H1 (cell line): ENCODE measurements at regions not wholly inside any gene's neighbourhood (a gene's known extent, or its start where the extent isn't known, plus 50 kb on each side); places are given as distances from the start of the nearest gene placed in this dataset.

Experiments
- CTCF ChIA-PET: fragments of 300-600 bp; sonication (Branson Sonifier 250); formaldehyde crosslinking; loops from one replicate; lab custom pipeline; 2021; ENCODE audit not compliant: partially characterized antibody; lab: Charles Lee
- POLR2A ChIA-PET: fragments of 300-600 bp; sonication (Branson Sonifier 250); formaldehyde crosslinking; loops from one replicate; lab custom pipeline; 2021; ENCODE audit warnings: inconsistent platforms; ENCODE audit not compliant: partially characterized antibody; lab: Charles Lee
- DNase-seq, 2 experiments: peaks; one replicate each; pipeline versions ENCODE4 v3.0.0 to v3.0.0-alpha.2; 2010 to 2022; ENCODE audit warnings: low spot score in 2 of 2, low read depth in 1 of 2, mixed read lengths in 1 of 2
- FAIRE-seq: peaks from 2 replicates; lab custom pipeline; 2011; peaks lifted over from hg19 to GRCh38; lab: Jason Lieb, UNC
- H2AFZ ChIP-seq: 2 replicates; pipeline ENCODE4 v1.8.1; 2012; ENCODE audit warnings: low read length, inconsistent platforms
- H2AK5ac ChIP-seq: 2 replicates; pipeline ENCODE4 v1.6.1; 2013; ENCODE audit warnings: low read depth, low read length
- H2BK120ac ChIP-seq: replicated peaks from 2 replicates; pipeline ENCODE3; 2013; ENCODE audit warnings: low read depth, low read length, inconsistent platforms
- H2BK12ac ChIP-seq: 2 replicates; pipeline ENCODE4 v1.6.1; 2013; ENCODE audit warnings: low read depth, low read length
- H2BK15ac ChIP-seq: 2 replicates; pipeline ENCODE4 v1.6.1; 2013; ENCODE audit warnings: low read length
- H2BK20ac ChIP-seq: 2 replicates; pipeline ENCODE4 v1.6.1; 2013; ENCODE audit warnings: low read length
- H2BK5ac ChIP-seq: 2 replicates; pipeline ENCODE4 v1.6.1; 2013; ENCODE audit warnings: low read depth, low read length
- H3K14ac ChIP-seq: 2 replicates; pipeline ENCODE4 v1.6.1; 2013; ENCODE audit warnings: inconsistent platforms; ENCODE audit not compliant: insufficient read length
- H3K18ac ChIP-seq: 2 replicates; pipeline ENCODE4 v1.6.1; 2013; ENCODE audit warnings: low read length; ENCODE audit errors: extremely low read depth
- H3K23ac ChIP-seq: 2 replicates; pipeline ENCODE4 v1.6.1; 2013; ENCODE audit warnings: inconsistent platforms; ENCODE audit not compliant: insufficient read length
- H3K23me2 ChIP-seq: 2 replicates; pipeline ENCODE4 v1.6.1; 2013; ENCODE audit warnings: low read depth, low read length
- H3K27ac ChIP-seq: 2 replicates; pipeline ENCODE4 v1.6.1; 2011; ENCODE audit warnings: low read depth, low read length, inconsistent platforms
- H3K27me3 ChIP-seq, 4 experiments: replicated peaks in 1 of 4; 1 replicate in 1 of 4; 2 replicates in 3 of 4; pipeline versions ENCODE4 v1.6.1 to v1.8.1; 2011 to 2013; ENCODE audit warnings: low read length in 3 of 4, mild to moderate bottlenecking in 3 of 4, inconsistent platforms in 2 of 4, mixed read lengths in 2 of 4, moderate library complexity in 1 of 4; ENCODE audit not compliant: control insufficient read depth in 3 of 4, insufficient read depth in 3 of 4; ENCODE audit errors: extremely low read depth in 1 of 4
- H3K36me3 ChIP-seq, 4 experiments: 2 replicates each; pipeline versions ENCODE4 v1.6.1 to v1.8.1; 2011 to 2013; ENCODE audit warnings: mild to moderate bottlenecking in 4 of 4, low read length in 3 of 4, moderate library complexity in 2 of 4, control low read depth in 1 of 4, inconsistent platforms in 1 of 4; ENCODE audit not compliant: insufficient read depth in 4 of 4, control insufficient read depth in 2 of 4
- H3K4ac ChIP-seq: replicated peaks from 2 replicates; pipeline ENCODE3; 2013; ENCODE audit warnings: low read length, low read depth, mixed read lengths, inconsistent platforms; ENCODE audit not compliant: insufficient read length
- H3K4me1 ChIP-seq, 4 experiments: replicated peaks in 1 of 4; 1 replicate in 1 of 4; 2 replicates in 3 of 4; pipeline versions ENCODE4 v1.6.1 to v1.8.1; 2011 to 2013; ENCODE audit warnings: low read length in 3 of 4, inconsistent platforms in 2 of 4, mixed read lengths in 1 of 4; ENCODE audit not compliant: insufficient read depth in 4 of 4, control insufficient read depth in 3 of 4
- H3K4me2 ChIP-seq, 2 experiments: 2 replicates each; pipeline versions ENCODE4 v1.6.1 to v1.8.1; 2011 to 2013; ENCODE audit warnings: low read depth in 2 of 2, low read length in 2 of 2, control low read depth in 1 of 2, inconsistent platforms in 1 of 2, mild to moderate bottlenecking in 1 of 2; ENCODE audit not compliant: insufficient read depth in 1 of 2
- H3K4me3 ChIP-seq, 4 experiments: fragments of 200-600, 300-600 bp in 1 of 4; sonication (generic), shearing (Covaris generic), sonication (Bioruptor Twin) in 1 of 4; 2 replicates each; pipeline versions ENCODE4 v1.5.1 to v1.8.1; 2011 to 2016; ENCODE audit warnings: low read length in 4 of 4, low read depth in 3 of 4, control low read depth in 2 of 4, inconsistent platforms in 2 of 4, mild to moderate bottlenecking in 2 of 4, mixed read lengths in 1 of 4, moderate library complexity in 1 of 4; ENCODE audit not compliant: insufficient read depth in 2 of 4; ENCODE audit errors: extremely low read depth in 1 of 4
- H3K56ac ChIP-seq: replicated peaks from 2 replicates; pipeline ENCODE3; 2013; ENCODE audit warnings: low read depth, mild to moderate bottlenecking, mixed read lengths, low read length, inconsistent platforms; ENCODE audit not compliant: insufficient read length
- H3K79me1 ChIP-seq: 2 replicates; pipeline ENCODE4 v1.6.1; 2013; ENCODE audit warnings: low read depth, low read length, control low read depth
- H3K79me2 ChIP-seq, 2 experiments: 2 replicates each; pipeline versions ENCODE4 v1.6.1 to v1.8.1; 2012 to 2013; ENCODE audit warnings: low read length in 2 of 2, mild to moderate bottlenecking in 2 of 2, inconsistent platforms in 1 of 2; ENCODE audit not compliant: insufficient read depth in 2 of 2, control insufficient read depth in 1 of 2
- H3K9ac ChIP-seq, 4 experiments: replicated peaks in 1 of 4; 1 replicate in 1 of 4; 2 replicates in 3 of 4; pipeline versions ENCODE4 v1.6.1 to v1.8.1; 2011 to 2013; ENCODE audit warnings: low read depth in 3 of 4, low read length in 3 of 4, control low read depth in 2 of 4, mild to moderate bottlenecking in 2 of 4, moderate library complexity in 2 of 4, inconsistent platforms in 1 of 4; ENCODE audit errors: extremely low read depth in 1 of 4
- H3K9me3 ChIP-seq, 2 experiments: 2 replicates each; pipeline versions ENCODE4 v1.6.1 to v1.8.1; 2012 to 2013; ENCODE audit warnings: mild to moderate bottlenecking in 2 of 2, moderate library complexity in 2 of 2, control low read depth in 1 of 2, inconsistent platforms in 1 of 2, low read depth in 1 of 2, low read length in 1 of 2, mixed read lengths in 1 of 2; ENCODE audit not compliant: insufficient read depth in 2 of 2
- H4K20me1 ChIP-seq, 2 experiments: replicated peaks in 1 of 2; 2 replicates each; pipeline versions ENCODE3 to v1.8.1; 2011 to 2013; ENCODE audit warnings: inconsistent platforms in 2 of 2, low read length in 2 of 2, mild to moderate bottlenecking in 1 of 2; ENCODE audit not compliant: insufficient read depth in 2 of 2, control insufficient read depth in 1 of 2
- H4K5ac ChIP-seq: 2 replicates; pipeline ENCODE4 v1.6.1; 2013; ENCODE audit warnings: low read length, low read depth, mixed read lengths, inconsistent platforms; ENCODE audit not compliant: insufficient read length
- H4K8ac ChIP-seq: 2 replicates; pipeline ENCODE4 v1.8.0; 2013; ENCODE audit warnings: mild to moderate bottlenecking, moderate library complexity, low read length, inconsistent platforms; ENCODE audit not compliant: insufficient read depth; ENCODE audit errors: extremely low read depth
- H4K91ac ChIP-seq: replicated peaks from 2 replicates; pipeline ENCODE3; 2013; ENCODE audit warnings: low read length, mixed read lengths, inconsistent platforms; ENCODE audit not compliant: insufficient read length
- ATF2 ChIP-seq: IDR thresholded peaks from 2 replicates; pipeline ENCODE4 v1.6.1; 2012; ENCODE audit warnings: low read length, inconsistent platforms
- BCL11A ChIP-seq, 2 experiments: IDR thresholded peaks; one replicate each; pipeline ENCODE4 v1.6.1; 2011; ENCODE audit warnings: low read depth in 2 of 2, low read length in 2 of 2, mild to moderate bottlenecking in 2 of 2
- CEBPB ChIP-seq: IDR thresholded peaks from 2 replicates; pipeline ENCODE4 v1.6.1; 2012; ENCODE audit warnings: low read depth, low read length
- CREB1 ChIP-seq: IDR thresholded peaks from 2 replicates; pipeline ENCODE4 v1.6.1; 2012; ENCODE audit warnings: inconsistent platforms
- GABPA ChIP-seq: IDR thresholded peaks from 2 replicates; pipeline ENCODE4 v1.6.1; 2011; ENCODE audit warnings: mild to moderate bottlenecking, low read length, moderate library complexity, borderline replicate concordance; ENCODE audit not compliant: insufficient read depth
- JUND ChIP-seq: IDR thresholded peaks from 2 replicates; pipeline ENCODE4 v1.6.1; 2011; ENCODE audit warnings: mild to moderate bottlenecking, improper control_type of control experiment, low read length
- NRF1 ChIP-seq: IDR thresholded peaks from 2 replicates; pipeline ENCODE4 v1.6.1; 2011; ENCODE audit warnings: mild to moderate bottlenecking, low read depth, low read length, improper control_type of control experiment
- RXRA ChIP-seq: IDR thresholded peaks from 2 replicates; pipeline ENCODE4 v1.6.1; 2011; ENCODE audit warnings: low read depth, mild to moderate bottlenecking, low read length, moderate library complexity; ENCODE audit not compliant: insufficient read depth
- SIN3A ChIP-seq, 2 experiments: IDR thresholded peaks in 1 of 2; conservative IDR thresholded peaks in 1 of 2; 2 replicates each; pipeline ENCODE4 v1.6.1; 2011 to 2012; ENCODE audit warnings: low read length in 2 of 2, improper control_type of control experiment in 1 of 2, low read depth in 1 of 2, mild to moderate bottlenecking in 1 of 2
- SIRT6 ChIP-seq: IDR thresholded peaks from one replicate; pipeline ENCODE4 v1.7.1; 2012; ENCODE audit warnings: low read length, inconsistent platforms
- ZNF274 ChIP-seq: IDR thresholded peaks from 2 replicates; pipeline ENCODE4 v1.7.0; 2012; ENCODE audit warnings: low read length, borderline replicate concordance; ENCODE audit errors: extremely low read depth
- WGBS, 2 experiments: shearing (Covaris generic) in 1 of 2; methylation state at CpG; one replicate each; pipeline versions ENCODE4 v1.1.6 to v1.1.7; 2013 to 2015; ENCODE audit warnings: low lambda C conversion rate in 2 of 2, mixed read lengths in 2 of 2, inconsistent platforms in 1 of 2, low coverage in 1 of 2, missing lambda C conversion rate in 1 of 2; ENCODE audit not compliant: insufficient replicate concordance in 2 of 2, insufficient coverage in 1 of 2, insufficient read length in 1 of 2; ENCODE audit errors: extremely low coverage in 1 of 2, missing lambda C conversion rate in 1 of 2; 5-methylcytosine and 5-hydroxymethylcytosine counted together
- TF ChIP-seq, protein P1 (sequence below): IDR thresholded peaks from 2 replicates; pipeline ENCODE4 v1.6.1; 2011; ENCODE audit warnings: low read length, improper control_type of control experiment
- TF ChIP-seq, protein P2 (sequence below): IDR thresholded peaks from 2 replicates; pipeline ENCODE4 v1.6.1; 2012; ENCODE audit warnings: inconsistent platforms

DNA sequence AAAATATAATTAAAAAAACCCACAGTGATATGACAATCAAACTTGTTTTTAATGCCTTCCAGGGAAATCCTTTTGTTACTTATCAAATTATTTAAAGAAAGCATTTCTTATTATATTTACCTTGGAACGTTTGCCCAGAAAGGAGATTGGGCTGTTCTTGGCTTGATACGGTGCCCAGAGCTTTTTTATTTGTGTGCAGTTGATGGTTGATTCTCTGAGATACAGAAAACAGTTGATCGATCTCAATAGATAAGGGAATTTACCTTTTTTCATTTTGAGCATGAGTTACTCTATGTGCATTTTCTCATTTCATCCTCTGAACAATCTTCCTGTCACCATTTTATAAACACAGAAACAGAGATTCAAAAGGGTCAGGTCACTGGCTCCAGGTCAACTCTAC is 72.5 kb upstream of the NEDD9 start:
- H3K9me3 ChIP-seq = no peaks in the 10 kb centered on the region
- no peak overlapping the region for H2BK5ac ChIP-seq
- H3K27ac ChIP-seq = no peak overlapping the region
- no peak overlapping the region for H3K9ac ChIP-seq
- H4K8ac ChIP-seq = no peak overlapping the region
- no peak overlapping the region for H2BK15ac ChIP-seq
- CTCF ChIA-PET = no interaction called here
- no peak overlapping the region for H4K91ac ChIP-seq
- no peaks in the 10 kb centered on the region for H3K36me3 ChIP-seq
- FAIRE-seq (no peak), DNase-seq (no peak)
- H3K4me3 ChIP-seq = no peak overlapping the region
- H3K56ac ChIP-seq = no peak overlapping the region
- no peak overlapping the region for H2BK20ac ChIP-seq
- POLR2A ChIA-PET = no interaction called here
- no peak overlapping the region for H4K5ac ChIP-seq
- H3K18ac ChIP-seq = no peak overlapping the region
- no peaks in the 10 kb centered on the region for H3K23me2 ChIP-seq
- no peak overlapping the region for H2AK5ac ChIP-seq
- H3K4me1 ChIP-seq = no peaks in the 10 kb centered on the region
- no peaks in the 10 kb centered on the region for H3K79me1 ChIP-seq
- H2BK120ac ChIP-seq = no peak overlapping the region
- no peaks in the 10 kb centered on the region for H3K79me2 ChIP-seq
- H3K4ac ChIP-seq = no peak overlapping the region
- H3K23ac ChIP-seq = no peak overlapping the region
- no peak overlapping the region for H3K4me2 ChIP-seq
- no peak overlapping the region for H2AFZ ChIP-seq
- no peak overlapping the region for H2BK12ac ChIP-seq
- 88% methylated on average over 3 of the region's 3 CpGs; no CpG with 5 or more reads in 1 of the 2 experiments for WGBS, 2 experiments
- H3K27me3 ChIP-seq = no peaks in the 10 kb centered on the region
- H4K20me1 ChIP-seq = no peaks in the 10 kb centered on the region
- no peak overlapping the region for H3K14ac ChIP-seq
- TF ChIP-seq JUND = no peak
- no peak for TF ChIP-seq CEBPB
- TF ChIP-seq ATF2 = no peak
- TF ChIP-seq NRF1 = no peak
- no peak for TF ChIP-seq SIRT6
- no peak for TF ChIP-seq GABPA
- no peak for TF ChIP-seq RXRA
- TF ChIP-seq CREB1 = no peak
- TF ChIP-seq, protein P1, sequence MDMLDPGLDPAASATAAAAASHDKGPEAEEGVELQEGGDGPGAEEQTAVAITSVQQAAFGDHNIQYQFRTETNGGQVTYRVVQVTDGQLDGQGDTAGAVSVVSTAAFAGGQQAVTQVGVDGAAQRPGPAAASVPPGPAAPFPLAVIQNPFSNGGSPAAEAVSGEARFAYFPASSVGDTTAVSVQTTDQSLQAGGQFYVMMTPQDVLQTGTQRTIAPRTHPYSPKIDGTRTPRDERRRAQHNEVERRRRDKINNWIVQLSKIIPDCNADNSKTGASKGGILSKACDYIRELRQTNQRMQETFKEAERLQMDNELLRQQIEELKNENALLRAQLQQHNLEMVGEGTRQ = no peak
- no peak for TF ChIP-seq BCL11A (IDR thresholded peaks at IDR 0.05; ENCODE audit: low read depth in 2 of 2, low read length in 2 of 2)
- no peak for TF ChIP-seq SIN3A (conservative IDR thresholded peaks at IDR 0.05 in 1 of 2, IDR thresholded peaks at IDR 0.05 in 1 of 2; ENCODE audit: low read depth in 1 of 2, low read length in 2 of 2)
- TF ChIP-seq ZNF274 = no peak
- TF ChIP-seq, protein P2, sequence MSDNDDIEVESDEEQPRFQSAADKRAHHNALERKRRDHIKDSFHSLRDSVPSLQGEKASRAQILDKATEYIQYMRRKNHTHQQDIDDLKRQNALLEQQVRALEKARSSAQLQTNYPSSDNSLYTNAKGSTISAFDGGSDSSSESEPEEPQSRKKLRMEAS = no peak
